Central memory CD8-positive, alpha-beta T cell (primary cell): ENCODE measurements at regions not wholly inside any gene's neighbourhood (a gene's known extent, or its start where the extent isn't known, plus 50 kb on each side); places are given as distances from the start of the nearest gene placed in this dataset.

Experiments used
- ATAC-seq: fragments of 150-1000 bp; cut with Tn5 transposase; replicated peaks from 2 replicates; pipeline ENCODE4 v1.10.0; 2022; ENCODE audit warnings: mild to moderate bottlenecking, moderate FRiP score, moderate number of reproducible peaks; ENCODE audit not compliant: poor library complexity, severe bottlenecking; ENCODE audit errors: extremely low read depth
- DNase-seq, 2 donors: peaks; one replicate each; pipeline ENCODE4 v3.0.0; 2021; ENCODE audit warnings: low spot score in 2 of 2
- H3K27ac Mint-ChIP-seq: one replicate; pipeline ENCODE4 v1.8.0; 2022; ENCODE audit warnings: low read depth, mild to moderate bottlenecking, moderate library complexity, mixed read lengths
- H3K27me3 Mint-ChIP-seq: one replicate; pipeline ENCODE4 v1.8.0; 2022; ENCODE audit warnings: mixed read lengths
- H3K36me3 Mint-ChIP-seq: one replicate; pipeline ENCODE4 v1.8.0; 2022; ENCODE audit warnings: mild to moderate bottlenecking, moderate library complexity, mixed read lengths; ENCODE audit not compliant: insufficient read depth
- H3K4me1 Mint-ChIP-seq: one replicate; pipeline ENCODE4 v1.8.0; 2022; ENCODE audit warnings: mixed read lengths
- H3K4me3 Mint-ChIP-seq: one replicate; pipeline ENCODE4 v1.8.0; 2022; ENCODE audit warnings: mild to moderate bottlenecking, moderate library complexity, mixed read lengths
- H3K9me3 Mint-ChIP-seq: one replicate; pipeline ENCODE4 v1.8.0; 2022; ENCODE audit warnings: mixed read lengths

- DNase-seq (no peak), ATAC-seq (no peak)
- Mint-ChIP-seq H3K27ac (no peak overlapping the region), H3K36me3 (no peaks in the 10 kb centered on the region), H3K27me3 (no peaks in the 10 kb centered on the region), H3K9me3 (peaks cover 30% of the 10 kb centered on the region), H3K4me3 (no peak overlapping the region), H3K4me1 (no peaks in the 10 kb centered on the region)
These were observed 601.2 kb upstream of the TYRP1 start for GRCh38 chr9:12091865-12092527.

GRCh38 chr9:12094046-12094445, 599.1 kb upstream of the TYRP1 start:
- Mint-ChIP-seq H3K4me3 (no peak overlapping the region), H3K27me3 (no peaks in the 10 kb centered on the region), H3K27ac (no peak overlapping the region), H3K9me3 (peaks cover 26% of the 10 kb centered on the region), H3K36me3 (no peaks in the 10 kb centered on the region), H3K4me1 (no peaks in the 10 kb centered on the region)
- no peak for DNase-seq
- ATAC-seq: no peak

GRCh38 chr9:12095931-12096330, 597.3 kb upstream of the TYRP1 start:
- peaks cover 25% of the 10 kb centered on the region for H3K9me3 Mint-ChIP-seq
- H3K36me3 Mint-ChIP-seq: no peaks in the 10 kb centered on the region
- DNase-seq (no peak), ATAC-seq (no peak)
- H3K4me3 Mint-ChIP-seq: no peak overlapping the region
- no peaks in the 10 kb centered on the region for H3K27me3 Mint-ChIP-seq
- no peak overlapping the region for H3K27ac Mint-ChIP-seq
- no peaks in the 10 kb centered on the region for H3K4me1 Mint-ChIP-seq

GRCh38 chr9:12133416-12133815, 559.8 kb upstream of the TYRP1 start:
- ATAC-seq: no peak
- no peaks in the 10 kb centered on the region for H3K36me3 Mint-ChIP-seq

GRCh38 chr9:12141422-12141821, 551.8 kb upstream of the TYRP1 start:
- DNase-seq (no peak), ATAC-seq (no peak)
- no peaks in the 10 kb centered on the region for H3K4me1 Mint-ChIP-seq
- no peak overlapping the region for H3K4me3 Mint-ChIP-seq
- no peak overlapping the region for H3K27ac Mint-ChIP-seq
- H3K36me3 Mint-ChIP-seq: no peaks in the 10 kb centered on the region
- H3K9me3 Mint-ChIP-seq: peaks cover 25% of the 10 kb centered on the region
- H3K27me3 Mint-ChIP-seq: no peaks in the 10 kb centered on the region

More at GRCh38 chr9:12133416-12133815, 559.8 kb upstream of the TYRP1 start:
- no peaks in the 10 kb centered on the region for H3K4me1 Mint-ChIP-seq
- DNase-seq: no peak
- H3K27ac Mint-ChIP-seq: no peak overlapping the region
- H3K27me3 Mint-ChIP-seq: no peaks in the 10 kb centered on the region
- peaks cover 17% of the 10 kb centered on the region for H3K9me3 Mint-ChIP-seq
- no peak overlapping the region for H3K4me3 Mint-ChIP-seq

GRCh38 chr9:12155401-12156134, 537.6 kb upstream of the TYRP1 start:
- DNase-seq (no peak), ATAC-seq (no peak)
- H3K27me3 Mint-ChIP-seq: no peaks in the 10 kb centered on the region
- peaks cover 1% of the 10 kb centered on the region for H3K36me3 Mint-ChIP-seq
- H3K9me3 Mint-ChIP-seq: peaks cover 6% of the 10 kb centered on the region
- no peak overlapping the region for H3K4me3 Mint-ChIP-seq
- H3K27ac Mint-ChIP-seq: no peak overlapping the region
- H3K4me1 Mint-ChIP-seq: no peaks in the 10 kb centered on the region

GRCh38 chr9:12162181-12162815, 530.9 kb upstream of the TYRP1 start:
- Mint-ChIP-seq H3K9me3 (peaks cover 6% of the 10 kb centered on the region), H3K36me3 (no peaks in the 10 kb centered on the region), H3K27me3 (no peaks in the 10 kb centered on the region), H3K27ac (no peak overlapping the region), H3K4me1 (no peaks in the 10 kb centered on the region), H3K4me3 (no peak overlapping the region)
- ATAC-seq (no peak), DNase-seq (no peak)

- Mint-ChIP-seq H3K4me1 (no peaks in the 10 kb centered on the region), H3K27ac (no peak overlapping the region), H3K27me3 (no peaks in the 10 kb centered on the region), H3K9me3 (peaks cover 6% of the 10 kb centered on the region), H3K36me3 (no peaks in the 10 kb centered on the region), H3K4me3 (no peak overlapping the region)
- ATAC-seq: no peak
- DNase-seq: no peak
These were observed 529.3 kb upstream of the TYRP1 start for GRCh38 chr9:12163723-12164458.

GRCh38 chr9:12166518-12166917, 526.7 kb upstream of the TYRP1 start:
- ATAC-seq: no peak
- H3K27ac Mint-ChIP-seq: no peak overlapping the region
- H3K4me3 Mint-ChIP-seq: no peak overlapping the region
- DNase-seq: no peak
- H3K27me3 Mint-ChIP-seq: no peaks in the 10 kb centered on the region
- no peaks in the 10 kb centered on the region for H3K36me3 Mint-ChIP-seq
- no peaks in the 10 kb centered on the region for H3K4me1 Mint-ChIP-seq
- peaks cover 6% of the 10 kb centered on the region for H3K9me3 Mint-ChIP-seq

- Mint-ChIP-seq H3K4me1 (no peaks in the 10 kb centered on the region), H3K27me3 (no peaks in the 10 kb centered on the region), H3K36me3 (no peaks in the 10 kb centered on the region), H3K4me3 (no peak overlapping the region), H3K9me3 (peaks cover 15% of the 10 kb centered on the region), H3K27ac (no peak overlapping the region)
- no peak for ATAC-seq
- no peak for DNase-seq
These were observed 522.7 kb upstream of the TYRP1 start for GRCh38 chr9:12170456-12170855.

- Mint-ChIP-seq H3K9me3 (peaks cover 31% of the 10 kb centered on the region), H3K27me3 (no peaks in the 10 kb centered on the region), H3K36me3 (no peaks in the 10 kb centered on the region), H3K4me1 (no peaks in the 10 kb centered on the region), H3K27ac (no peak overlapping the region), H3K4me3 (no peak overlapping the region)
- ATAC-seq: no peak
- no peak for DNase-seq
These were observed 514.6 kb upstream of the TYRP1 start for GRCh38 chr9:12178634-12179033.

- Mint-ChIP-seq H3K27ac (no peak overlapping the region), H3K4me1 (no peaks in the 10 kb centered on the region), H3K9me3 (peaks cover 35% of the 10 kb centered on the region), H3K4me3 (no peak overlapping the region), H3K36me3 (no peaks in the 10 kb centered on the region), H3K27me3 (no peaks in the 10 kb centered on the region)
- ATAC-seq (no peak), DNase-seq (no peak)
These were observed 510.4 kb upstream of the TYRP1 start for GRCh38 chr9:12182806-12183205.
